ENCODE measurements at regions not wholly inside any gene's neighbourhood (a gene's known extent, or its start where the extent isn't known, plus 50 kb on each side); places are given as distances from the start of the nearest gene placed in this dataset.

DNA sequence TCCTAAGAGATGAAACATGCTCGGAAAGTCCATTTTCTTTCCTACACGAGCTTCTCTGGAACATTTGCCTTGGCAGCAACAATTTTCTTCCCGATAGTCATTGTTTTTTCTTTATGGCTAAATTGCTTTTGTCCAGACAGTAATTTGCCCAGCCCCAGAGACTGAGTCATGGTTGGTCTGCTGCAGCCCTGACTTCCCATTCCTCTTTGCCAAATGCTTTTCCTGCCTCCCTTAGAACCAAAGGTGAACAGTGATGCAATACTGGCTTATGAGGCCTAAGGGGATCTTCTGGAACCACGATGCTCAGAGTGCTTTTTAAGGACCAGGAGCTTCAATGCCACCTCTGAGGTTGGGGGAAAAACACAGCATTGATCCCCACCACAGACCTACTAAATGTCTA, 1599.6 kb upstream of the TMEM132C start:
- H3K36me3 Mint-ChIP-seq (ENCODE audit: unreplicated experiment) = no peaks in the 10 kb centered on the region
- no peak for DNase-seq (ENCODE audit: extremely low spot score, unreplicated experiment)
- no peak overlapping the region for H3K27ac Mint-ChIP-seq (ENCODE audit: unreplicated experiment)
- H3K27me3 Mint-ChIP-seq (ENCODE audit: unreplicated experiment) = no peaks in the 10 kb centered on the region
- no peak overlapping the region for H3K4me3 Mint-ChIP-seq (ENCODE audit: unreplicated experiment)
- TF ChIP-seq, protein P1, sequence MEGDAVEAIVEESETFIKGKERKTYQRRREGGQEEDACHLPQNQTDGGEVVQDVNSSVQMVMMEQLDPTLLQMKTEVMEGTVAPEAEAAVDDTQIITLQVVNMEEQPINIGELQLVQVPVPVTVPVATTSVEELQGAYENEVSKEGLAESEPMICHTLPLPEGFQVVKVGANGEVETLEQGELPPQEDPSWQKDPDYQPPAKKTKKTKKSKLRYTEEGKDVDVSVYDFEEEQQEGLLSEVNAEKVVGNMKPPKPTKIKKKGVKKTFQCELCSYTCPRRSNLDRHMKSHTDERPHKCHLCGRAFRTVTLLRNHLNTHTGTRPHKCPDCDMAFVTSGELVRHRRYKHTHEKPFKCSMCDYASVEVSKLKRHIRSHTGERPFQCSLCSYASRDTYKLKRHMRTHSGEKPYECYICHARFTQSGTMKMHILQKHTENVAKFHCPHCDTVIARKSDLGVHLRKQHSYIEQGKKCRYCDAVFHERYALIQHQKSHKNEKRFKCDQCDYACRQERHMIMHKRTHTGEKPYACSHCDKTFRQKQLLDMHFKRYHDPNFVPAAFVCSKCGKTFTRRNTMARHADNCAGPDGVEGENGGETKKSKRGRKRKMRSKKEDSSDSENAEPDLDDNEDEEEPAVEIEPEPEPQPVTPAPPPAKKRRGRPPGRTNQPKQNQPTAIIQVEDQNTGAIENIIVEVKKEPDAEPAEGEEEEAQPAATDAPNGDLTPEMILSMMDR (IDR thresholded peaks at IDR 0.05) = no peak
- no peaks in the 10 kb centered on the region for H3K4me1 Mint-ChIP-seq (ENCODE audit: unreplicated experiment)
- H3K9me3 Mint-ChIP-seq (ENCODE audit: unreplicated experiment) = peaks cover 39% of the 10 kb centered on the region

DNA sequence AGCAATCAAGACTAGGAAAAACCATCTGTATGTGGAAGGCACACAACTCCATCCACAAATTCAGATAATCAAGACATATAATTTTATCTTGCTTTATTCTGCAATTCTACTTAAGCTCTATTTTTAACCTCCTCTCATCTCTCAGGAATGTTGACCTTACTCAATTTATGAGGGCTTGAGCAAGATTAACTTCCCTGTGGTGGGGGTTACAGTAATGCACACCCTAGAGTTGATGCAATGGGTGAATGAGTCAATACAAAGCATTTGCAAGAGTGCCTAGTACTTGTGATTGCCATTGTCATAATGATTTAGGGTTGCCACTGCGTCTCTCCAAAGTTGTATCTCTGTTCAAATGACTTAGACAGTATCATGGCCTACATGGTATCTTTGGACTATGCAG, 1598.4 kb upstream of the TMEM132C start:
- H3K27ac Mint-ChIP-seq (ENCODE audit: unreplicated experiment) = no peak overlapping the region
- no peaks in the 10 kb centered on the region for H3K27me3 Mint-ChIP-seq (ENCODE audit: unreplicated experiment)
- no peaks in the 10 kb centered on the region for H3K36me3 Mint-ChIP-seq (ENCODE audit: unreplicated experiment)
- TF ChIP-seq, protein P1 (IDR thresholded peaks at IDR 0.05) = no peak
- DNase-seq (ENCODE audit: extremely low spot score, unreplicated experiment) = no peak
- H3K9me3 Mint-ChIP-seq (ENCODE audit: unreplicated experiment) = peaks cover 44% of the 10 kb centered on the region
- no peak overlapping the region for H3K4me3 Mint-ChIP-seq (ENCODE audit: unreplicated experiment)
- H3K4me1 Mint-ChIP-seq (ENCODE audit: unreplicated experiment) = no peaks in the 10 kb centered on the region

DNA sequence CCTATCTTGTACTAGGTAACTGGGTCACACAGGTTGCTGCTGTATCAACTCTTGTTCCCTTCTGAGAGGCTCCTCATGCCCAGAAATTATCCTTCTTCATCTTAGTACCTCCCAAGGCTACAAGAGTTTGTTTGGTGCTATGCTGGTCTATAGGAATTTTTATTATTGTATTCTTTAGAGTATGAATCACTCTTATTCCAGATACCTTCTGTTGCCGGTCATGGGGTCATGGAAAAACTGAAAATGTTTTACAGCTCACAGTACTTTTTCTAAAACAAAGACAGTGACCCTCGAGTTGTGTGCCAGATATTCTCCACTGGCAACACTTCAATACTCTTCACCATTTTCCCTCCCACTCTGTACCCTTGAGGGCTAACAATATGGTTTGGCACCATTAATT, 1598.0 kb upstream of the TMEM132C start:
- DNase-seq (ENCODE audit: extremely low spot score, unreplicated experiment) = no peak
- Mint-ChIP-seq H3K36me3 (ENCODE audit: unreplicated experiment) (no peaks in the 10 kb centered on the region), H3K27ac (ENCODE audit: unreplicated experiment) (no peak overlapping the region)

DNA sequence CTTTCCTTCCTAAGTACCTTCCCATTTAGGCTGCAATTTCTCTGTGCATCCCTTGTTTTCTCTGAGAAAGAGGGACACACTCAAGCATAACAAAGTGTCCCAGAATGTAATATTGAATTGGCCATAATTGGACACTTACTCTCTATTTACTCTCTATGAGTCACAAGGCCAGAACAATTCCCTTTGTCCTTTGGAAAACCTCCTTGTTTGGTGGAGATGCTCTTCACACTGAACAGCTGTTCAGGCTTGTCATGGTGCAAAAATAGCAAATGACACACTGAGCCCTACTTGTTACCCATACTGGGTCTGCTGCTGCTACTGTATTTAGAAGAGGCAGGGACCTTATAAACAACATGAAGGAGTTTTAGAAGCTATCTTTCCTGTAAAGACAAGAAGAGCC, 1590.5 kb upstream of the TMEM132C start:
- Mint-ChIP-seq H3K4me3 (ENCODE audit: unreplicated experiment) (no peak overlapping the region), H3K4me1 (ENCODE audit: unreplicated experiment) (no peaks in the 10 kb centered on the region), H3K36me3 (ENCODE audit: unreplicated experiment) (no peaks in the 10 kb centered on the region), H3K27ac (ENCODE audit: unreplicated experiment) (no peak overlapping the region), H3K9me3 (ENCODE audit: unreplicated experiment) (peaks cover 75% of the 10 kb centered on the region), H3K27me3 (ENCODE audit: unreplicated experiment) (no peaks in the 10 kb centered on the region)
- TF ChIP-seq, protein P1 (IDR thresholded peaks at IDR 0.05) = no peak
- no peak for DNase-seq (ENCODE audit: extremely low spot score, unreplicated experiment)

More for the DNA sequence above, 1598.0 kb upstream of the TMEM132C start:
- H3K4me1 Mint-ChIP-seq (ENCODE audit: unreplicated experiment) = no peaks in the 10 kb centered on the region
- H3K27me3 Mint-ChIP-seq (ENCODE audit: unreplicated experiment) = no peaks in the 10 kb centered on the region
- no peak overlapping the region for H3K4me3 Mint-ChIP-seq (ENCODE audit: unreplicated experiment)
- TF ChIP-seq, protein P1 (IDR thresholded peaks at IDR 0.05) = no peak
- peaks cover 45% of the 10 kb centered on the region for H3K9me3 Mint-ChIP-seq (ENCODE audit: unreplicated experiment)

DNA sequence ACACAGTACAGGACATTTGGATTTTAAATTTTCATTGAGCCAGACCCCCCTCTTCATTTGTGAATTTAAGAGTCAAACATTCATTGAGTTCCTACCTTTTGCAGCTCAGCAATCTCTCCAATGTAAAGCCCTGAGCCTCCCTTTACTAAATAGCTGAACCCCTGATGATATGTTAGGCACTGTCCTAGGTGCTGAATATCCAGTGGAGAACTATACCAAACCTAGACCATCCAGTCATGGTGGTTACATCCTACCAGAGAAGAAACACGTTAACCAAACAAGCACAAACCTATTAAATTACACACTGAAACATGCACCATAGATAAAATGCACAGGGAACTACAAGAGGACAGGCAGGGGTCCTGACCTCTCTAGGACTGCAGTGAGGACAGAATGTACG, 1585.3 kb upstream of the TMEM132C start:
- H3K4me3 Mint-ChIP-seq (ENCODE audit: unreplicated experiment) = no peak overlapping the region
- TF ChIP-seq, protein P1 (IDR thresholded peaks at IDR 0.05) = no peak
- H3K27ac Mint-ChIP-seq (ENCODE audit: unreplicated experiment) = no peak overlapping the region
- H3K36me3 Mint-ChIP-seq (ENCODE audit: unreplicated experiment) = no peaks in the 10 kb centered on the region
- no peaks in the 10 kb centered on the region for H3K27me3 Mint-ChIP-seq (ENCODE audit: unreplicated experiment)
- no peaks in the 10 kb centered on the region for H3K4me1 Mint-ChIP-seq (ENCODE audit: unreplicated experiment)
- peaks cover 53% of the 10 kb centered on the region for H3K9me3 Mint-ChIP-seq (ENCODE audit: unreplicated experiment)
- DNase-seq (ENCODE audit: extremely low spot score, unreplicated experiment) = no peak

Measured in osteocyte (in vitro differentiated cells).